ENCODE measurements at regions not wholly inside any gene's neighbourhood (a gene's known extent, or its start where the extent isn't known, plus 50 kb on each side); places are given as distances from the start of the nearest gene placed in this dataset.
"Not testable (repeated sequence)": the region's sequence is repeated elsewhere in the genome, so short reads cannot be mapped to it uniquely, and the experiment has no call there.

- no peak for DNase-seq (ENCODE audit: low spot score)
- intact Hi-C loops (cut with DNase I), result no loop called here
These were observed 329.3 kb downstream of the ARL4A start for GRCh38 chr7:13016592-13017332.

- intact Hi-C loops (cut with DNase I), result no loop called here
- DNase-seq (ENCODE audit: low spot score), result no peak
These were observed 330.0 kb downstream of the ARL4A start for GRCh38 chr7:13017333-13017857.

DNA sequence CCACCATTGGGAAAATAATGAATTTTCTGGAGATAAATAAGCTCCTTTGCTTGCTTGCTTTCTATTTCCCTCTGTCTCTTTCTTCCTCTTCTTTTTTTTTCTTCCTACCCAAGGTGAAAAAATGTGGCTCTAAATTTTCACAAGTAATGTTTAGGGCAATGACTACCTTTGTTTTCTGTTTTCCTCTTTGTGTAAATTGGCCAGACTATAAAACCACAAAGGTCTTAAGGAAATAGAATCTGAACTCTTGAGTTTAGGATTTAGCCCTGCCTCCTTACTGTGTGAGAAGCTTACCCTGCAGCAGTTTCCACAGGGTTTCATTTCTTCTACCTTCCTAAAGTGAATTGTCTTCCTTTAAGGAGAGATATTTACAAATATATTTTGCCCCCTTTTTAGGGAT, 330.4 kb downstream of the ARL4A start:
- intact Hi-C loops (cut with DNase I), result no loop called here
- no peak for DNase-seq (ENCODE audit: low spot score)

- intact Hi-C loops (cut with DNase I), result no loop called here
- DNase-seq (ENCODE audit: low spot score), result no peak
These were observed 334.3 kb downstream of the ARL4A start for GRCh38 chr7:13021566-13022300.

GRCh38 chr7:13024121-13024674, 336.8 kb downstream of the ARL4A start:
- intact Hi-C loops (cut with DNase I), result no loop called here
- DNase-seq (ENCODE audit: low spot score), result no peak

- DNase-seq (ENCODE audit: low spot score); intact Hi-C loops (cut with DNase I): not testable (repeated sequence)
These were observed 337.6 kb downstream of the ARL4A start for GRCh38 chr7:13025043-13025442.

- intact Hi-C loops (cut with DNase I), result no loop called here
- DNase-seq (ENCODE audit: low spot score), result no peak
These were observed 339.9 kb downstream of the ARL4A start for GRCh38 chr7:13027321-13027720.

- intact Hi-C loops (cut with DNase I), result no loop called here
- no peak for DNase-seq (ENCODE audit: low spot score)
These were observed 340.8 kb downstream of the ARL4A start for GRCh38 chr7:13028036-13028824.

DNA sequence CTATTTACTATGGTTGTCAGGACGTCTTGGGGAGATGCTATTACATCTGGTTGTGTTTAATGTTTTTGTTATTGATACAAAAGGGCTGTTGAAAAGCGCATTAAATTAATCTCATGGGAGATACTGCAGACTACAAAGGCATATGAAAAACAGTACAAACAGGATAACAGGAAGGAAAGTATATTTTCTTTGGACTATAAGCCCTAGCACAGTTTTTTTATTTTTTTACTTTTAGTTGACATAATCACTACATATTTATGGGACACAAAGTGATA, 341.3 kb downstream of the ARL4A start:
- no peak for DNase-seq (ENCODE audit: low spot score)
- intact Hi-C loops (cut with DNase I), result no loop called here

DNA sequence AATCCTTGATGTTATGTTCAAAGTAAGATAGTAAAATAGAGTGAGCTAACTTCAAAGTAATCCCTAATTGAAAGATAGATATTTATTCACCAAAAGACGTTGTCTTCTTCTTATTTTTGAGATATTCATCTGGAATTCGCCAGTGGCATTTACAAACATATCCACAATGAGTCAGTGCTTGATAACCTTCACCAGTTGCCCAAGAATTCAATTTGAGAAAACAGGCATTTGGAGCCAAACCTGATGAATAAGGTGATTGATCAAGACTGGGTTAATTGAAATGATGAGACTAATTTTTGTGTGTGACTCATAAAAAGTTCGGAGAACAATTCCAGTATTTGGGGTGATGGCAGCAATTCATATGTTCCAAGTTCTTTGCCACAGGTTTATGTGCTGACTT, 344.0 kb downstream of the ARL4A start:
- intact Hi-C loops (cut with DNase I), result loop anchor here (10.0 kb wide), 1 partner anchor 347 kb away; the partner anchor contains the start of gene ARL4A

DNA sequence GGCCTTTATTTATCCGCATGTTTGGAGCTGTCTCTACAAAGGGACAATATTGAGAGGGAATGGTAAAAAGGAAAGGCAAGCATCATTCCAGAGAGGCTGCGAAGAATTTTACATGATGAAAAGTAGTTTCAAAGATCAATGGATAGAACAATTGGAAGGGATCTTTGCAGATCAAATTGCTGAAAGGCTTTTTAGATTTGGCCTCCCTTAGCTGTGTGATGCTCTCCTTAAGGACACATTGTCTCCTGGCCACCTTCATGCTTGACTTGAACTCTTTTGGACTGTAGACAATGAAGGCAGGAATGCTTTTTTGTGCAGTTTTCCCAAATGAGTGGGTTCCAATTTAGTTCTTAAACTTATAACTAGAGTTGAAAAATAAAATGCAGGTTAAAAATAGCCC, 344.7 kb downstream of the ARL4A start:
- intact Hi-C loops (cut with DNase I), result loop anchor here (10.0 kb wide), 1 partner anchor 347 kb away; the partner anchor contains the start of gene ARL4A
- DNase-seq (ENCODE audit: low spot score), result no peak

More for the DNA sequence above, 344.0 kb downstream of the ARL4A start:
- DNase-seq (ENCODE audit: low spot score), result no peak

GRCh38 chr7:13032576-13032975, 345.1 kb downstream of the ARL4A start:
- DNase-seq (ENCODE audit: low spot score), result no peak
- intact Hi-C loops (cut with DNase I), result loop anchor here (10.0 kb wide), 1 partner anchor 348 kb away; the partner anchor contains the start of gene ARL4A

GRCh38 chr7:13034693-13035092, 347.3 kb downstream of the ARL4A start:
- intact Hi-C loops (cut with DNase I), result loop anchor here (10.0 kb wide), 1 partner anchor 350 kb away; the partner anchor contains the start of gene ARL4A

DNA sequence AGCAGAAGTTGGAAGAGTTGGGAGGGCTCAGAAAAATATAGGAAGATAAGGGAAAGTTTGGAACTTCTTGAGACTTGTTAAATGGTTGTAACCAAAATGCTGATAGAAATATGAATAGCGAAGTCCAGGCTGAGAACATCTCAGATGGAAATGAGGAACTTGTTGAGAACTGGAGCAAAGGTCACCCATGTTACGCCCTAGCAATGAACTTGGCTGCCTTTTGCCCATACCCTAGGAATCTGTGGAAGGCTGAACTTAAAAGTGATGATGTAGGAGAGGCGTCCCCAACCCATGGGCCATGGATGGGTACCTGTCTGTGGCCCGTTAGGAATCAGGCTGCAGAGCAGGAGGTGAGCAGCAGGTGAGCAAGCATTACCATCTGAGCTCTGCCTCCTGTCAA, 347.8 kb downstream of the ARL4A start:
- no peak for DNase-seq (ENCODE audit: low spot score)
- intact Hi-C loops (cut with DNase I), result loop anchor here (10.0 kb wide), 1 partner anchor 350 kb away; the partner anchor contains the start of gene ARL4A

More at GRCh38 chr7:13034693-13035092, 347.3 kb downstream of the ARL4A start:
- DNase-seq (ENCODE audit: low spot score), result no peak

DNA sequence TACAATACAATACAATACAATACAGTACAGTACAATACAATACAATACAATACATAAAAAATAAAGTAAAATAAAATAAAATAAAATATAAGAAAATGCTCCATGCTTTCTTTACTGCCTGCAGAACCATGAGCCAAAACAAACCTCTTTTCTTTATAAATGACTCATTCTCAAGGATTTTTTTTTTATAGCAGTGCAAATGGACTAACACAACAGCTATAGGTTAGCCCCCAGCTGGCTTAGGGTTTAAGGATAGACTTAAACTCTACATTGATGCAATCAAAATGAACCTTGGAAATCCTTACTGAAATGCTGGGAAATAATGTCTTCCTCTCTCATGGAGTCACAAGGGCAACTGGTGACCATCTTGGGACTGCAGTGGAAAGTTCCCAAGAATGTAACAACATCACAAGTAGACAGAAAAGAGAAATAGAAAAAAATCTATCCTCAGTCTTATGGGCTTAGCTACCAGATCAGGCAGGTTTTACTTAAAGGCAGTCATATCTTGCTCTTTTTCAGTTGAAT, 348.9 kb downstream of the ARL4A start:
- intact Hi-C loops (cut with DNase I), result loop anchor here (10.0 kb wide), 1 partner anchor 352 kb away; the partner anchor contains the start of gene ARL4A
- DNase-seq (ENCODE audit: low spot score), result no peak

DNA sequence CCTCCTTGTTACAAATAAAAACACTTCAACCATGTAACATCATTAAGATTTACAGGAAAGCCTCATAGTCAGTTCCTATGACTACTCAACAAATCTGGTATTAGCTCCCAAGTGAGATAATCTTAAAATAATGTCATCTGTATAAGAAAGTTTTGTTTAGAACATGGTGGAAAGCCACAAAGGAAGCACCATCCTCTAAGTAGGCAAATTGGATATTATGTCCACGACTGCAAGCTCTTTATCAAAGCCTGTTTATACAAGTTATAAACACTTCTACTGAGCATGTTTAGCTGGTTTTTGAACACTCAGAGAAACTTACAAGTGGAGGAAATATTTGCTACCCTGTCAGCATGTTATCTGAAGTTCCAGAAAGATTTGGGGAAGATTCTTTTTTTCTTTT, 349.8 kb downstream of the ARL4A start:
- intact Hi-C loops (cut with DNase I), result loop anchor here (10.0 kb wide), 1 partner anchor 352 kb away; the partner anchor contains the start of gene ARL4A
- no peak for DNase-seq (ENCODE audit: low spot score)

DNA sequence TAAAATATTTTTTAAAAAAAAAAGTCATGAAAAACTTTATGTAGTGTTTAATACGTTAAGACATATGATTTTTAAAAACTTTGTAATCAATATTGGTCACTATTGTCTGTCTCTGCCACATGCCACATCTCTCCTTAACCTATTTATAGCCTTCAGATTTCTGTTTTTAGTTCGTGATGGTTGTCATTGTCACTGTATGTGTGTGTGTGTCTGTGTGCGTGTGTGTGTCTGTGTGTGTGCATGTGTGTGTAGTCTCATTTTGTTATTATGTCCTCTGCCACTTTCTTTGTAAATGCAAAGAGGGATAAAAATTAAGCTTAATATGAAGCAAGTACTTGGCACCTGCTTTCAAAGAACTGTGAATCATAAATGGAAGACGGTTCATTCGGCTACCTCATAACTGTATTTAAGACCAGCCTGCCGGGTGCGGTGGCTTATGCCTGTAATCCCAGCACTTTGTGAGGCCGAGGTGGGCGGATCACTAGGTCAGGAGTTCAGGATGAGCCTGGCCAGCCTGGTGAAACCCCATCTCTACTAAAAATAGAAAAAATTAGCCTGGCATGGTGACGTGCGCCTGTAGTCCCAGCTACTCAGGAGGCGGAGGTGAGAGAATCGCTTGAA, 354.0 kb downstream of the ARL4A start:
- intact Hi-C loops (cut with DNase I), result no loop called here
- no peak for DNase-seq (ENCODE audit: low spot score)

- intact Hi-C loops (cut with DNase I), result no loop called here
- no peak for DNase-seq (ENCODE audit: low spot score)
These were observed 355.3 kb downstream of the ARL4A start for GRCh38 chr7:13042605-13043236.

All from cardiac septum (tissue), 1 donor.